Activated naive CD4-positive, alpha-beta T cell (primary cell): ENCODE measurements at regions not wholly inside any gene's neighbourhood (a gene's known extent, or its start where the extent isn't known, plus 50 kb on each side); places are given as distances from the start of the nearest gene placed in this dataset.

Source experiments
- DNase-seq, 4 experiments: peaks; one replicate each; lab custom pipeline; 2025; lab: John Stamatoyannopoulos, UW

DNA sequence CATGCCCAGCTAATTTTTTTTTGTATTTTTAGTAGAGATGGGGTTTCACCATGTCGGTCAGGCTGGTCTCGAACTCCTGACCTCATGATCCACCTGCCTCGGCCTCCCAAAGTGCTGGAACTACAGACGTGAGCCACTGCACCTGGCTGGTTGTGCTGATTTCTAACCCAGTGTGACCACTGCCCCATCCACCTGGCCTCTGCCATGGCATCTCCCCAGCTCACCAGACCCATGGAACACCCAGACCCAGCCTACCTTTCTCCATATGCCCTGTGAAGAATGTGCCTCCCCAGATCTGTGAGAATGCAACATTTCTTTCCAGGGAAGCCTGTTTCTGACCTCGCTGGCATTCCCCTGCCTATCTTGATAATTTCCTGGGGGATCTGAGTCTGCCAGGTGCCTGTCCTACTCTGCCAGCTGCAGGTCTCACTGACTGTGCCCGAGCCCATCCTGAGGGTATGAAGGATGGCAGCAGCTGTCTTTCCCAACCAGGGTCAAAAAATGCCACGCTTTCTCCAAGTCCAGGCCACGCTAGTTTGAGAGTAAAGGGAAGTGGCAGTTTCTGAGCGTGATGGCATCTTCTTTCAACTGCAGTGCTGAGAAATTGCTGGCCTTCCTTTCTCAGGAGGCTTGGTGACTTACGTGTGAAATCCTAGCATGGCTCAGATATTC is 324.4 kb upstream of the ZNF32 start:
- no peak for DNase-seq

DNA sequence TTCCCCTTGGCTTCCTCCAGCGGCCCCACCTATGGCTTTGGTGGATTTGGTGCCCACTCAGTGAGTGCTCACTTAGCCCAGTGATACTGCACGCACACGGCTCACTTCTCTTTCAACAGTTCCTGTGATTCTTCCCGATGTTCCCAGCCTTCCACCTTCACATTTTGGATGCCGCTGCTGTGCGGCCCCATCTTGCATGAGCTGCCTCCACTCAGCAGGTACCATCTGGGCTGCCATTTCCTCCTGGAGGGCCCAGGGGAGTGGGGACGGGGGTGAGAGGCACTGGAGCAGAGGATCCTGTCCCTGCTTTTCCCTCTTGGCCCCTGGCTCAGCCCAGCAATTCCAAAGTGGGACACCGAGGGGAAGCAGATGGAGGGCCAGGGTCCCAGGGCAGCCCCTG is 323.3 kb upstream of the ZNF32 start:
- DNase-seq, result no peak

DNA sequence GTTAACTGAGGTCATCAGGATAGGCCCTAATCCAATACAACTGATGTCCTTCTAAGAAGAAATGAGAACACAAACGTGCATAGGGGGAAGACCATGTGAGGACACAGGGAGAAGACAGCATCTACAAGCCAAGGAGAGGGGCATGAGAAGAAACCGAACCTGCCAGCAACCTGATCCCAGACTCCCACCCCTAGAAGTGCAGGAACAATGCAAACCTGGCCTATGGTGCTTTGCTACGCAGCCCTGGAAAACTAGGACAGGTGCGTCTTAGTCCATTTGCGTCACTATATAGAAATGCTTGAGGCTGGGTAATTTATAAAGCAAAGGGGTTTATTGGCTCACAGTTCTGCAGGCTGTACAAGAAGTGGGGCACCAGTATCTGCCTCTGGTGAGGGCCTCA is 322.6 kb upstream of the ZNF32 start:
- no peak for DNase-seq

DNA sequence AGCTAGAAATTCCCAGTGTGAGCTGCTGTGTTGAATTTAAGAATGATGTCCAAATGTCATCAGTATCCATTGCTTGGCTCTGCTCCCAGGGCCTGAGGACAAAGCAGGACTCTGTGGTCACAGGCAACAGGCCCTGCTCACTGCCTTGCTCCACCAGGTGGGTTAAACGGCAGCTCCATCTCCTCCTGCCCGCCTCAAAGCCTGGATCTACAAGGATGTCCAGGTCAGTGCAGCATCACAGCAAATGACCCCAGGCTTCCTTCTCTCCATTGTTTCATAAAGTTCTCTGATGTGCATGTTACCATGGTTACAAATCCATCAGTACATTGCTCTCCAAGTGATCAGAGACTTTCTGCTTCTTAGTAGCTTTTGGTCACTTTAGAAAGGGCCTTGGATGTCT is 322.0 kb upstream of the ZNF32 start:
- no peak for DNase-seq

DNA sequence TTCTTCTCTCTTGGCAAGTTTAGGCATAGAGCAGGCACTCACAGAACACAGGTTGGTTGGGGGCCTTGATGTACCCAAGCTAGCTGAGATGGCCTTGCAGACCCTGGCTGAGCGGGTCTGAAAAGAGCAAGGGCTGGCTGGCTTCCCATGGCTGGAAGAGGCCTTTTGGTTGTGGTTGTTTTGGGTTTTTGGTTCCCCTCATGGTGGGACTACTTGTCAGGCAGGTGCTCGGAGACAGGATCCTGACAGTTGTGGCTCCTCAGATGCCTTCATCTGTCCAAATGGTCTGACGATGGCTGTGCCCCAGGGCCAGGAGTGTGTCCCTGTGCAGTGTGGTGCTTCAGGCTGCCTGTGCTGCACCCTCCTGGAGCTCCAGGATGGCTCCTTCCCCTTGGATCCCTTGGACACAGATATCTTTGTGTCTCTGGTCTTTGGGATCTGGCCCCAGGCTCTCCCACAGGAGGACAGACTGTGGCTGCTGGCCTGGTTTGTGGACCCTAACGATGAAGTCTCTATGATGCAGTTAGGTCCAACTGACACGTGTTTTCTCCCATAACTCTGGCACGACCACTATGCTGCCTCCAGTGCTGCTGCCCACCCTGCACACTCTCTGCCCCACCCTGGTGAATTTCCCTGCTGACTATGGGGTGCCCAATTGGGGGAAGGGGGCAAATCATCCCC is 321.5 kb upstream of the ZNF32 start:
- no peak for DNase-seq

DNA sequence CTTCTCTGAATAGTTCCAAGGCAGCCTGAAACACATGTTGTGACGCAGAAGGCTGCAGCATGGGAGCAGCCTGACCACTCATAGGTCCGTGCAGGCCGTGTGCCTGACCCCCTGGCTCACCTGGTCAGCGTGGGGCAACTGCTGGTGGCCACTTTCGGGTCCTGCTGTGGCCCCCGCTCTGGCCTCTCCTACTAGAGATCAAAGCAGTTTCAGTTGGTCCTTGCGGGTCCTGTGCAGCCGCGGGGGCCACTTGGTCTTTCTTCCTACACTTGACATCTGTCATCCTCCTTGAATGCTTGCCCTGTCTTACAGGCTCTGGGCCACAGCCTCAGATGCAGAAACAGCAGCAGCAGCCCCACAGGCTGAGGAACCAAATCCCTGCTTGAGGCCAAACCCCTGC is 320.8 kb upstream of the ZNF32 start:
- DNase-seq, result no peak

DNA sequence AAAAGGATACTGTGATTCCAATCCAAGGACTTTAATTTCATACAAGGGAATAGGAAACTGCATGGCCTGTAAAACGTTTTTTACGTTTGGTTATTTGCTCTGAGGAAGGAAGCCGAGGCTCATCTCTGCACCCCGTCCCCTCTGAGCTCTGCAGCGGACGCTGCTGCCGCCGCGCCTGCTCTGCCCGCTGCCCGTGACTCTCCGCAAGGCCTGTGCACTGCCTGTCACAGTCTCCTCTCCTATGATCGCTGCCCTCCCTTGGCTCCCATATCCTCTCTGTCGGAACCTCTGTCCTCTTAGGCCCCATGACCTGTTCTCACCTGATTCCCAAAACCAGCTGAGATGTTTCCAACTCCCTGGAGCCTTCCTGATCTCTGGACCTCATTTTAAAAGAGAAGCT is 320.3 kb upstream of the ZNF32 start:
- no peak for DNase-seq

DNA sequence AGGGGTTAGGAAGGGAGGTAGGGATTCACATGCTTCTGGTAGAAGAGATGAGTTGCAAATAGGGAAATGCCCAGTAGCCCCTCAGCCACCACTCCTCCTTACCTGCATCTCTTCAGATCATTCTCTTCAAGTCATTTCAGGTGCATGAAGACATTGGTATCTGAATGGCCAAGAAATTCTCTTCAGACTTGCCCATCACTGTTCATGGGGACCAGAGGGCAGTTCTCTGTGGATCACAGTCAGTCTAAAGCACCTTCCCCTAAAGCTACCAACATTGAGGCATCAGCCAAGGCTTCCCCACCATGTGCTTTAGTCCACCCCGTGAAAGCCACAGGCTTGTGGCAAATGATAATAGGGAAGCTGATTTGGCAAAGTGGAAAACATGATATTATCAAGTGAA is 319.4 kb upstream of the ZNF32 start:
- no peak for DNase-seq

DNA sequence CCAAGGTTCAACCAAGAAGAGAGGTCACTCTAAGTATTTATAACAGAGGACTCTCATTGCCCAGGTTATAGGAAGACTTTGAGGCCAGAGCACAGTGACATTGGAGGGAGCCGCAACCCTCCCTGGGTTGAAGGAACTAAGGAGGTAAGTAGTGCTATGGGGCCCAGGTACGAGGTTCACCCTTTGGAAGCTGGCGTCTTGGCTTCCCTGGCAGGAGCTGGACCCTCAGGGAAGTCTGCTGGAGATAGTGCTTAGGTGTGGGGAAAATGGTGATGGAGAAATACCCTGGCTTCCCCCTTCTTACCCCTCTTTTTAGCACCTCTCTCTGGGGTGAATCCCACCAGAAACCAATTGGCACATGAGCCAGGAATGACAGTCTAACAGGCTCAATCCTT is 317.9 kb upstream of the ZNF32 start:
- DNase-seq, result no peak

DNA sequence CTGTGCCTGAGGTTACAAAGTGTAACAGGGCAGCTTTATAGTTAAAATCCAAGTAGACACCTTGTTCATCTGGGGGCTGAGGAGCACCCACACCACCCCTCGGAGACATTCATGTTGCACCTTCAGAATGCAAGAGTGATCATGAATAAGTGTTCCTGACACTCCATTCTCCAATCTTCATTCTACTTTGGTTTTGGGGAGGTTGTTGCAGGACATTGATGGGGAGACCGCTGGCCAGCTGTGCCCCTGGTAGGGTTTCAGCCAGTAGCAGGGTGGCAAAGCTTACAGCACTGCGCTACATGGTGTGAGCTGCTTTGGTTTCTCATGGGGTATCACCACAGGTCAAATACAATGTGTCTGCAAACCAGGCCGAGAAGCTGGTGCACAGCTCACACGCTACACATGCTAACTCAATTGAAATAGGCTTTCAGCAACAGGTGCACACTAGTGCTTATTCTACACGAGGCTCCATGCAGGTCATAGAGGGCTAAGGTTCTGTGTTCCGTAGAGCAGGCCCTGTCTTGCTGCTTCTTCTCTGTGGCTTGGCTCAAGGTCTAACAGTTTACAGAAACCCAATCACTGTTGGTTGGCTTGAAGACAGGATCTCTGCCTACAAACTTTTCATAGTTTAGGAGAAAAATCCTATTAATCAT is 317.4 kb upstream of the ZNF32 start:
- DNase-seq, result no peak

DNA sequence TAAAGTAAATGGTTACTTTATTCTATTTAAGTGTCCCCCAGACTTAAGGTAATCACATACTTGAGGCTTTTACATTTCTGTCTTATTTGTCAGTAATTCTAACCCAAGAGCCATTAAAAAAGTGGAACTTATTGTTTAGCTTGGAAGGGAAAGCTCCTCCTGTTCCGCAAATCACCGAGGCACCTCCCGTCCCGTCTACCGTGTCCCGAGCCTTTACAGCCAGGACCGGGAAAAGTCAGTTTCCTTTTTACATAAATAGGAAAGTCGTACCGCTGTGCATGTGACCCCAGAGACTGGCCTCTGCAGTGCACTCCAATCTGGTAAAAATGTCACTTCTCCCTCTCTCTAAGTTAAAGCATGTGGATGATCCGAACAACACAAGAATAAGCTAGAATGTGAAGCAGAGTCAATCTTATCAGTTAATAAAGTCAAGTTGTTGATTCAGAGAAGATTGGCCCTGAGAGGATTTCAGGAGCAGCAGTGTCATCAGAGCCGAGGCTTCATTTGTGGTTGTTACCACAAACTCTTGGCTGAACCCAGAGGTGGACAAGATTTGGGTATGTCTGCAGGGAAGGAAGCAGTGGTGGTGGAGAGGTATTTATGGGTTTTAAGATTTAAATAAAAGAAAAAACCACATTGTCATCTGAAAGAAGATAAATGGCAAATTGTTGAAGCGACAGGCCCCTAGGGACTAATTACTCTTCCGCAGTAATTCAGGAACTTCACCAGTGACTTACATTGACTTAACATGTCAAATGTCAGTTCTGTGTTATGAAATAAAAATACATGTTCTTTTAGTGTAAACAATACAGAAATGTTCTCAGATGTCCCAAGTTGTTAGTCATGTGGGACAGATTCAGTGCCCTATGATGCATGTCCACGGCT is 316.6 kb upstream of the ZNF32 start:
- DNase-seq, result no peak

DNA sequence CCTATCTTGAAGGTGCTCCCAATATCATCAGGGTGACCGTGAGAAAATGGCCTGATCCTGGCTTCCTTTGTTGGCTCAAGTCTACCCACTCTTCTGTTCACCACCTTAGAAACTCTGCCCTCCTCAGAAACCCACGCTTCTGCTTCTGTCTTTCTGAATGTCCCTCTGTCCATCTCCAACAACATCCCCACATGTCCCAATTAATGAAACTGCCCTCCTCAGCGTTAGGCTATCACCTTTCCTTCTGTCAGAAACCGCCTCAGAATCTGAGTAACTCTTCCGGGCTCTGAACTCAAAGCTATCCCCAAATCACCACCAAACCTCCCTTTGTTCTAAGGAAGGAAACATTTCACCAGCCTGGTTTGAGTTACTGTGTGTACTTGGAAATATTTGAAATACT is 315.8 kb upstream of the ZNF32 start:
- no peak for DNase-seq

DNA sequence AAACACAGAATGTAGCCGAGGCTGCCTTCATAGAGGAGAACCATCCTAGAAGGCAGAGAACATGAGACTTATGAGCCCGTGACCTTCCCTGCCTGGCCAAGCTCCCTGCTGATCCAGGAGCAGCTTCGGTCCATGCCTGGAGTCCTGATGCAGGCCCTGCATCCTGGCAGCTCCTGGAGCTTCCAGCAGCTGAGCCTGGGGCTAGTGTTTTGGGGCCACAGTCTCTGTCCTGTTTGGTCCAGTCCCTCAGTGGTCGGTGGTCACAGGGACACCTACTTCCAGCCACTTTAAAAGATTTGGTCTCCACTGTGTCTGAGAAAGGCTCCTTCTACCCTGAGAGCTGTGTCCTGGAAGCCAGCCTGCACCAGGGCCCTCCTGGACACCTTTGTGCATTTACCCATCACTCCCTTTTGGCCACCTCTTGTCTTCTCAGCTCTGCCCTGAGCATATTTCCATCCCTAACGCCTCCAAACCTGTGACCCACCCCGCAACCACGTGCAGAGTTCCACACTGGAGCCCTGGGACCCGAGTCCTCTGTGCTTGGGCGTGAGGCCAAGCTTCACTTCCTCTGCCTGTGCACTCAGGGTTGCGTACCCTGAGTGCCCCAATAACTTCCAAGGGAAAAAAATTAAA is 315.2 kb upstream of the ZNF32 start:
- no peak for DNase-seq

DNA sequence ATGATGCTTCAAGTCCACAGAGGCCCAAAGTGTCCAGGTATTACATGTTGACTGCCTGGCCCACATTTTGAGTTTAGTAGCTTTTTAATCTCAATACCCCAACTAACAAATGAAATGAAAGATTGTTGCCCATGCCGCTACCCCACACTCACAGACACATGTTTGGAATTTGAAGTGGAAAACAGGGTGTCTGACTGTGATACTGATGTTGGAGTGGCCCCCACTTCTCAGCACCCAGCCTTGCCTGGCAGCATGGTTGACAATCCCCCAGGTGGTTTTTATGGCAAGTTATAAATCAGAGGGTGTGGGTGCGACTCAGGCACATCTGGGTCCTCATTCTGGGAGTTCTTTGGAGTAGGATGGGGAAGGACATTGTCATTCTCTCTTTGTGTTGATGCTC is 314.7 kb upstream of the ZNF32 start:
- DNase-seq, result no peak

DNA sequence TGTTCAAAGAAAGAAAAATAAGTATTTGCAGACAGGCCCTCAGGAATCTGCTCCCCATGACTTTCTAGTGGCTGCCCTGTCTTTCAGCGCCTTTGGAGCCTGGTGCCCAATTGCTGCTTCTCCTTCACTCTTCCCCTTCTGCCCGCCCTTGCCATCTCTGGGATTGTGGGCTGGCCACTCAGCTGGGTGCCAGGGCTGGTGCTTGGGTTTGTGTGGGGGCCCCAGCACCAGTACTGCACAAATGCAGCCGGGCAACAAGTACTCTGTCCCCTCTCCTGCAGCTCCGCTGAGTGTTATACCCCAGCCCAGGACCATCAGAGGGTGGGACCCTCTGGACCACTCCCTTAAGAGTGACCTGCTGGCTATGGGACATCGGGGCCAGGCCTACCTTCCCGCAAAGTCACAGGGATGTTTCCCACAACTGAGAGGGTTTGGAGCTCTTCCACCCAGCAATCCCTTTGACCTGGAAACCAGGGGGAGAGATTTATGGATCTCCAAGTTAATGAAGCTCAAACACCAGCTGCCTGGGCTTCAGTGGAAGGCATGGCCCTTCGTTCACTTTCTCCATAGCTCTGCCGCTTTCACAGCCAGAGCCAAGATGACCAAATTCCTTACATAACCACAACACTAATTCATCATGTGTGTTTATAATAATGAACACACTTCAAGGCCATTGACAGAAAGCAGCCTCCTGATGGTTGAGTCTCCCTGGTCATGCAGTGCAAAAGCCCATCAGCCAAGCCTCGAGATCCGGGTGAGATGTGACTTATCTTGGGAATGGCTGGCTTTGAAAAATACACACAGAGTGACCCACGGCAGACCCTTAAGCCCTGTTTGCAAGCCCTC is 313.9 kb upstream of the ZNF32 start:
- no peak for DNase-seq

DNA sequence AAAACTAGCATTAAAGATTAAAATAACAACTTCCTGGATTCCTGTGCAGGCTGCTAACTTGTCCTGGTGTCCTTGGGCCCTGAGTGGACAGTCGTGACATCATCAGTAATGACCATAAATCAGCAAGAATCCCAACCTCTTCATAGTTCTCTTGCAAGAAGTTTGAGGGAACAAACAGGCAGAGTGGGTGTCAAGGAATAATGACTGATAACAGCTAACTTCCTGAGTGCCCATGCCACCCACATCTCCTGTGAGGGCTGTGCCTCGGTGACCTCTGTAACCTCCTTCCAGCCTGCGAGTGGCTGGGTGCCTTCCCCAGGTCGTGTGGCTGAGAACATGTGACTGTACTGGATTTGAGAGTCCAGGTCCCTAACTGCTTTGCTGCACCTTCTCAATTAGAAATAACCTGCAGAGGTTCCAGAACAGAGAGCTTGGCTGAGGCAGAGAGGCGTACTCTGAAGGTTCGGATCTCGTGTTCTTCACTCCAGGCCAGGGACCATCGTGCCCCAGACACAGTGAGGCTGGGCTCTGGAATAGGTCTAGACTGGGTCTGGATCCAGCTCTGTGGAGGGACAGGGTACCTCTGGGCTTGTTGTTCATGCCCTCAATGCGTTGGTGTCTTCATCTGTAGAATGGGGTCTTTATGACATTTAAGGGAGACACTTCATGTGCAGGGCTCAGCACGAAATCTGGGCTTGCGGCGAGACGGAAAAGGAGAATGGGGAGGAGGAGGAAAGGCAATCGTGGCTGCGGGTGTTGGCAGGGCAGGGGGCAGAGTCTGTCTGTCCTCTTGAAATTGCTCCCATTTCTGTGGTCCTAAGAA is 313.1 kb upstream of the ZNF32 start:
- no peak for DNase-seq

DNA sequence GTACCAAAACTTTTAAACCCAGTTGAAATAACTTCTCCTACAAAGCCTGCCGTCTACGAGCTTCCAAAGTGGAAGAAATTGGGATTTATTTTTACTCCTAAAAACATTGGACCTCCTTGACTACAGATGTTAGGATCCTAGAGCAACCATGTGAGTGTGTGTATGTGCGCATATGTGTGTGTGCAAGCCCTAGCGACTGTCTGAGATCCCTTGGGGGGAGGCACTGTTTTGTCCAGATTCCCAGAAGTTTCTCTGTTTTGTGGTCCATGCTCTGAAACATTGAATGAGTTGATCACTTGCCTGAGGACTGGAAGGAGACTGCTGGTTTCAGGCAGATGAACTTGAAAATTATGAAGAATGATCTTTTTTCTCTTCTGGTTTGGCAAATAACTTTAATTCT is 312.3 kb upstream of the ZNF32 start:
- DNase-seq, result no peak

DNA sequence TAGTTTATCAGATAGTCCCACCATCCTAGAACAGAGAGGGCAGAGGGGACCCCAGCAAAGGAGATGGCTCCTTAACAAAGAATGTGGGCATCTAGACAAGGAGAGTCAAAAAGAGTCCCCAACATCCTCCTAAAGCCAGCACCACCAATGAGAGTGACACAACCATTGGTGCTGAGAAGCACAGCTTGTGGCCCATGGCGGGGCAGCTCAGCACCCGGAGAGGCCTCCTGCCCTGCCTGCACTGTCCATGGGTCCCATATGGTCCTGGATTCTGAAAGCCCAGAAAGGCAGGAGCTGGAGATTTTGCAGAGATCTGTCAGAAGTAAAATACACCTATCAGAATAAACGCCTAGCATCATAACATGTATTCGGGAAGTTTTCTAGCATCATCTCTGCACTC is 311.8 kb upstream of the ZNF32 start:
- no peak for DNase-seq

DNA sequence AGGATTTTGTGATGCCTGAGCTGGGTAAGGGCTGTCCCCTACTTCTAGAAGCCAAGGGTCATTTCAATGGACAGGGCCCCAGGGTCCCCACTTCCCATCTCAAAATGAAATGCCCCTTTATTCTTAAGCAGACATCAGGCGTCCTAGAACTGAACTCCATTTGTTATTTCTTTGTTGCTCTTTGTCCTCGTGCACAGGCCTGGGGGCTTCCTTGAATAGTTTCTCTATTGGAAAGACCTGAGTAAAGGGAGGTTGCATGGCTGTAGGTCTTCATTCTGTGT is 311.4 kb upstream of the ZNF32 start:
- no peak for DNase-seq

DNA sequence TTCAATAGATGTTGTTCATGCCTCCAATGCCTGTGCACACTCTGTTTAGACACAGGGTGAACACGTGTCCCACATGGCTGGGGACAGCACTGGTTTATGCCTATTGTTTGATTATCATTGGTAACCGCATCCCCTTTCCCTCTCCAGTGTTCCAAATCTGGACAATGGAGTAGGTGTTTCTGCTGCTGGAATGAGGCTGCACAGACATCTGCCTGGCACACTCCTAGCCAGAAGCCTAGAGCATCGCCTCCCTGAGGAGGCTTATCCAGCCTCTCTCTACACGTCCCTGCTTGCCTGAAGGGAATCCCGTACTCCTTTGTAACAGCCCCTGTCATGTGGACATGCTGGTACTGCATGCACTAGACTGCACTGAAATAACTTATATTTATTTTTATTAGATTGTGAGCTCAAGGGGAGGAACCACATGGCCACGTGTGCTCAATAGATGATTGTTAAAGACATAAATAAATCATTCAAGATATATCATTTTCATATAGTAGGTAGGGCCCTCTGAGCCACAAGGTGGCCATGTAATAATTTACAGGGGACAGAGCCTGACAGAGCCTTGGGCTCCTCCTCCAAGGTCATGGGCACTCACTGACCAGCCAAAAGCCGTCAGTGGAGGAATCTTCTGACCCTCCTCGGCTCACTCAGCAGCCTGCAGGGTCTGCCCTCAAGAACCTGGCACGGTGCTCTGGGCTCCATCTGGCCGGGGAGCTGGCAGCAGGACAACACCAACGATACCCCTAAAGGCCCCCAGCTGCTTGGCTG is 310.9 kb upstream of the ZNF32 start:
- no peak for DNase-seq
